SK-N-SH (cell line): ENCODE measurements at regions not wholly inside any gene's neighbourhood (a gene's known extent, or its start where the extent isn't known, plus 50 kb on each side); places are given as distances from the start of the nearest gene placed in this dataset.

Source experiments
- CTCF ChIA-PET: fragments of 300-600, 350-600 bp; formaldehyde crosslinking; extraction: SDS; loops from one replicate; lab custom pipeline; 2021; lab: Yijun Ruan, JAX
- POLR2A ChIA-PET: fragments of 350-600 bp; sonication (Branson Sonifier 250); formaldehyde crosslinking; extraction: SDS; loops from one replicate; lab custom pipeline; 2020; ENCODE audit warnings: antibody characterized with exemption, inconsistent platforms; lab: Yijun Ruan, JAX
- DNase-seq: peaks from one replicate; pipeline ENCODE4 v3.0.0; 2012
- H2AFZ ChIP-seq: fragments of 200-600 bp; sonication (generic); 2 replicates; pipeline ENCODE4 v1.8.1; 2016; ENCODE audit warnings: antibody characterized with exemption, mild to moderate bottlenecking, low read depth
- H3F3A ChIP-seq: fragments of 200-600 bp; sonication (generic); replicated peaks from 2 replicates; pipeline ENCODE3; 2016; ENCODE audit warnings: antibody characterized with exemption, mild to moderate bottlenecking; ENCODE audit not compliant: insufficient read depth
- H3K27ac ChIP-seq, 2 experiments: fragments of 200-500 bp in 1 of 2; fragments of 200-600 bp in 1 of 2; sonication (Bioruptor generic) in 1 of 2; sonication (generic), shearing (Covaris generic) in 1 of 2; 2 replicates each; pipeline versions ENCODE4 v1.5.1 to v1.6.1; 2014 to 2016; ENCODE audit warnings: low read depth in 2 of 2, inconsistent platforms in 1 of 2, low read length in 1 of 2, mild to moderate bottlenecking in 1 of 2, mixed read lengths in 1 of 2
- H3K27me3 ChIP-seq: fragments of 200-600 bp; sonication (generic), shearing (Covaris generic); 2 replicates; pipeline ENCODE4 v1.6.1; 2016; ENCODE audit warnings: mixed run types; ENCODE audit not compliant: insufficient read depth
- H3K36me3 ChIP-seq, 2 experiments: fragments of 200-500 bp in 1 of 2; fragments of 200-600 bp in 1 of 2; sonication (Bioruptor generic) in 1 of 2; sonication (generic) in 1 of 2; replicated peaks in 1 of 2; 2 replicates each; pipeline versions ENCODE3 to v1.5.1; 2014 to 2016; ENCODE audit warnings: low read length in 1 of 2, mild to moderate bottlenecking in 1 of 2; ENCODE audit not compliant: insufficient read depth in 2 of 2, control insufficient read depth in 1 of 2
- H3K4me1 ChIP-seq, 2 experiments: fragments of 200-500 bp in 1 of 2; fragments of 200-600 bp in 1 of 2; sonication (Bioruptor generic) in 1 of 2; sonication (generic), shearing (Covaris generic) in 1 of 2; 2 replicates each; pipeline versions ENCODE4 v1.5.1 to v1.6.1; 2014 to 2016; ENCODE audit warnings: low read depth in 1 of 2, low read length in 1 of 2, mixed run types in 1 of 2; ENCODE audit not compliant: insufficient read depth in 2 of 2, control insufficient read depth in 1 of 2
- H3K4me2 ChIP-seq: fragments of 200-600 bp; sonication (generic), shearing (Covaris generic); 2 replicates; pipeline ENCODE4 v1.6.1; 2017; ENCODE audit warnings: mixed run types
- H3K4me3 ChIP-seq, 2 experiments: fragments of 200-500 bp in 1 of 2; fragments of 200-600 bp in 1 of 2; sonication (Bioruptor generic) in 1 of 2; sonication (generic), shearing (Covaris generic) in 1 of 2; 2 replicates each; pipeline versions ENCODE4 v1.5.1 to v1.8.1; 2014 to 2016; ENCODE audit warnings: low read depth in 2 of 2, inconsistent platforms in 1 of 2, low read length in 1 of 2, mild to moderate bottlenecking in 1 of 2, mixed read lengths in 1 of 2, moderate library complexity in 1 of 2
- H3K79me2 ChIP-seq: fragments of 200-600 bp; sonication (generic); 2 replicates; pipeline ENCODE4 v1.8.1; 2017; ENCODE audit warnings: mild to moderate bottlenecking; ENCODE audit not compliant: insufficient read depth
- H3K9ac ChIP-seq: fragments of 200-600 bp; sonication (generic); 2 replicates; pipeline ENCODE4 v1.6.1; 2017; ENCODE audit warnings: mixed run types
- H3K9me2 ChIP-seq: fragments of 200-600 bp; sonication (generic); 2 replicates; pipeline ENCODE4 v1.6.1; 2017; ENCODE audit warnings: mixed run types
- H3K9me3 ChIP-seq: fragments of 200-600 bp; sonication (generic); 2 replicates; pipeline ENCODE4 v1.6.1; 2017; ENCODE audit warnings: mixed run types, mild to moderate bottlenecking, moderate library complexity
- H4K20me1 ChIP-seq: fragments of 200-600 bp; sonication (generic); 2 replicates; pipeline ENCODE4 v1.6.1; 2017; ENCODE audit warnings: mild to moderate bottlenecking, mixed run types; ENCODE audit not compliant: insufficient read depth
- ELF1 ChIP-seq: IDR thresholded peaks from 2 replicates; pipeline ENCODE4 v1.4.0; 2012
- FOSL2 ChIP-seq: IDR thresholded peaks from 2 replicates; pipeline ENCODE4 v1.4.0; 2012; ENCODE audit warnings: low read depth, mild to moderate bottlenecking, moderate library complexity, borderline replicate concordance
- GABPA ChIP-seq: IDR thresholded peaks from 2 replicates; pipeline ENCODE4 v1.4.0; 2012; ENCODE audit warnings: low read depth, mild to moderate bottlenecking
- GATA2 ChIP-seq: sonication (generic); formaldehyde crosslinking; IDR thresholded peaks from 2 replicates; pipeline ENCODE4 v1.5.0; 2020; ENCODE audit warnings: mild to moderate bottlenecking, missing genetic modification reagents
- JUND ChIP-seq: IDR thresholded peaks from 2 replicates; pipeline ENCODE4 v1.4.0; 2012
- MEF2A ChIP-seq: IDR thresholded peaks from 2 replicates; pipeline ENCODE4 v1.4.0; 2012; ENCODE audit warnings: low read depth, borderline replicate concordance
- RFX5 ChIP-seq: IDR thresholded peaks from 2 replicates; pipeline ENCODE4 v1.6.1; 2012; ENCODE audit warnings: mild to moderate bottlenecking, improper control_type of control experiment, low read length
- RXRA ChIP-seq: IDR thresholded peaks from 2 replicates; pipeline ENCODE4 v1.4.0; 2012; ENCODE audit warnings: low read depth, mild to moderate bottlenecking, borderline replicate concordance
- SIN3A ChIP-seq: IDR thresholded peaks from 2 replicates; pipeline ENCODE4 v1.6.1; 2012; ENCODE audit warnings: low read depth, mild to moderate bottlenecking, low read length, moderate library complexity, borderline replicate concordance
- TAF1 ChIP-seq: IDR thresholded peaks from 2 replicates; pipeline ENCODE4 v1.6.1; 2012; ENCODE audit warnings: low read depth, mild to moderate bottlenecking, low read length, moderate library complexity, borderline replicate concordance
- YY1 ChIP-seq: IDR thresholded peaks from 2 replicates; pipeline ENCODE4 v1.4.0; 2012; ENCODE audit warnings: low read depth, mild to moderate bottlenecking
- WGBS: methylation state at CpG from one replicate; pipeline ENCODE4 v1.1.6; 2017; ENCODE audit warnings: low lambda C conversion rate; 5-methylcytosine and 5-hydroxymethylcytosine counted together
- TF ChIP-seq, protein P1 (sequence below): fragments of 200-600 bp; sonication (generic); IDR thresholded peaks from 2 replicates; pipeline ENCODE4 v1.6.1; 2017; ENCODE audit warnings: antibody characterized with exemption, mild to moderate bottlenecking, moderate library complexity
- TF ChIP-seq, protein P2 (sequence below): IDR thresholded peaks from 2 replicates; pipeline ENCODE4 v1.4.0; 2012; ENCODE audit warnings: low read depth, borderline replicate concordance
- TF ChIP-seq, protein P3 (sequence below): IDR thresholded peaks from 2 replicates; pipeline ENCODE4 v1.6.1; 2012; ENCODE audit warnings: mild to moderate bottlenecking, low read depth, low read length, moderate library complexity
- TF ChIP-seq, protein P4 (sequence below): IDR thresholded peaks from 2 replicates; pipeline ENCODE4; 2012
- TF ChIP-seq, protein P5 (sequence below): fragments of 150-350 bp; IDR thresholded peaks from 2 replicates; pipeline ENCODE4 v1.6.1; 2017; ENCODE audit warnings: antibody characterized with exemption, low read length, low read depth, borderline replicate concordance

DNA sequence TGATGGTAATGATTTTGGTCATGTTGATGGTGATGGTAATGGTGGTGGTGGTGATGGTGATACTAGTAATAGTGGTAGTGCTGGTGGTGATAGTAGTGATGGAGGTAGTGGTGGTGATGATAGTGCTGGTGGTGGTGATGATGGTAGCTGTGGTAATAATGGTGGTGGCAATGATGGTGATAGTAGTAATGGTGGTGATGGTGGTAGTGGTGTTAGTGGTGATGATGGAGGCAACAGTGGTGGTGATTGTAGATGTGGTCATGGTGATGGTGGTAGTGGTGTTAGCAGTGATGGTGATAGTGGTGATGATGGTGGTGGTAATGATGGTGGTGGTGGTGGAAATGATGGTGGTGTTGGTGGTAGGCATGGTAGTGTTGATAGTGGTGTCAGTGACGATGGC lies 127.0 kb upstream of the RPL38 start:
- no peaks in the 10 kb centered on the region for H3K79me2 ChIP-seq

DNA sequence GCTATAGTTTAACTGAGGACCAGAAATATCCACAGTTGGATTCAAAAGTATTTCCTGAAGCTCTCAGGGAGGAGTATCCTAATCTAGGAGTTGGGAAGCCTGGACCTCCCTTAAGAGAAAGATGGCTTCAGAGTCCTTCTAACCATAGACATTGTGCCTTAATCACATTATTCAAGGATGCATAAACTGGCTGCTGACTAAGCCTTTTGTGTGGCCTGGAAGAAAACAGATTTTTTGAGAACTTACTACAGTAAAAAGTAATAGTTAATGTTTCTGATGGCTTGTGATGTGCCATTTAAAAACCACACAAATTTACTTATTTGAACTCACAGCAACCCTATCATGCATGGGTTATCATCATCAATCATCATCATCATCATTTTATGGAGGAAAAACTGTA lies 126.2 kb upstream of the RPL38 start:
- Histone ChIP-seq H2AFZ (no peak overlapping the region), H3K9ac (no peak overlapping the region), H3K27ac (no peak overlapping the region), H3K4me3 (no peak overlapping the region), H3K9me2 (no peaks in the 10 kb centered on the region), H3K4me2 (no peak overlapping the region), H4K20me1 (no peaks in the 10 kb centered on the region), H3K36me3 (no peaks in the 10 kb centered on the region), H3F3A (no peaks in the 10 kb centered on the region), H3K79me2 (no peaks in the 10 kb centered on the region), H3K9me3 (no peaks in the 10 kb centered on the region), H3K4me1 (no peaks in the 10 kb centered on the region), H3K27me3 (no peaks in the 10 kb centered on the region)
- CTCF ChIA-PET, result interaction anchor here (1.0 to 1.6 kb wide), 3 partner anchors 13 to 122 kb away, joined by 3 to 6 read pairs (median 3); no protein-coding TSS in a partner anchor
- TF ChIP-seq YY1 (no peak), FOSL2 (no peak), TAF1 (no peak), MEF2A (no peak), RXRA (no peak), JUND (no peak), SIN3A (no peak), RFX5 (no peak), ELF1 (no peak), GATA2 (no peak)
- TF ChIP-seq, protein P1, sequence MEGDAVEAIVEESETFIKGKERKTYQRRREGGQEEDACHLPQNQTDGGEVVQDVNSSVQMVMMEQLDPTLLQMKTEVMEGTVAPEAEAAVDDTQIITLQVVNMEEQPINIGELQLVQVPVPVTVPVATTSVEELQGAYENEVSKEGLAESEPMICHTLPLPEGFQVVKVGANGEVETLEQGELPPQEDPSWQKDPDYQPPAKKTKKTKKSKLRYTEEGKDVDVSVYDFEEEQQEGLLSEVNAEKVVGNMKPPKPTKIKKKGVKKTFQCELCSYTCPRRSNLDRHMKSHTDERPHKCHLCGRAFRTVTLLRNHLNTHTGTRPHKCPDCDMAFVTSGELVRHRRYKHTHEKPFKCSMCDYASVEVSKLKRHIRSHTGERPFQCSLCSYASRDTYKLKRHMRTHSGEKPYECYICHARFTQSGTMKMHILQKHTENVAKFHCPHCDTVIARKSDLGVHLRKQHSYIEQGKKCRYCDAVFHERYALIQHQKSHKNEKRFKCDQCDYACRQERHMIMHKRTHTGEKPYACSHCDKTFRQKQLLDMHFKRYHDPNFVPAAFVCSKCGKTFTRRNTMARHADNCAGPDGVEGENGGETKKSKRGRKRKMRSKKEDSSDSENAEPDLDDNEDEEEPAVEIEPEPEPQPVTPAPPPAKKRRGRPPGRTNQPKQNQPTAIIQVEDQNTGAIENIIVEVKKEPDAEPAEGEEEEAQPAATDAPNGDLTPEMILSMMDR, result no peak
- TF ChIP-seq, protein P2, sequence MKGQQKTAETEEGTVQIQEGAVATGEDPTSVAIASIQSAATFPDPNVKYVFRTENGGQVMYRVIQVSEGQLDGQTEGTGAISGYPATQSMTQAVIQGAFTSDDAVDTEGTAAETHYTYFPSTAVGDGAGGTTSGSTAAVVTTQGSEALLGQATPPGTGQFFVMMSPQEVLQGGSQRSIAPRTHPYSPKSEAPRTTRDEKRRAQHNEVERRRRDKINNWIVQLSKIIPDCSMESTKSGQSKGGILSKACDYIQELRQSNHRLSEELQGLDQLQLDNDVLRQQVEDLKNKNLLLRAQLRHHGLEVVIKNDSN, result no peak
- TF ChIP-seq, protein P3, sequence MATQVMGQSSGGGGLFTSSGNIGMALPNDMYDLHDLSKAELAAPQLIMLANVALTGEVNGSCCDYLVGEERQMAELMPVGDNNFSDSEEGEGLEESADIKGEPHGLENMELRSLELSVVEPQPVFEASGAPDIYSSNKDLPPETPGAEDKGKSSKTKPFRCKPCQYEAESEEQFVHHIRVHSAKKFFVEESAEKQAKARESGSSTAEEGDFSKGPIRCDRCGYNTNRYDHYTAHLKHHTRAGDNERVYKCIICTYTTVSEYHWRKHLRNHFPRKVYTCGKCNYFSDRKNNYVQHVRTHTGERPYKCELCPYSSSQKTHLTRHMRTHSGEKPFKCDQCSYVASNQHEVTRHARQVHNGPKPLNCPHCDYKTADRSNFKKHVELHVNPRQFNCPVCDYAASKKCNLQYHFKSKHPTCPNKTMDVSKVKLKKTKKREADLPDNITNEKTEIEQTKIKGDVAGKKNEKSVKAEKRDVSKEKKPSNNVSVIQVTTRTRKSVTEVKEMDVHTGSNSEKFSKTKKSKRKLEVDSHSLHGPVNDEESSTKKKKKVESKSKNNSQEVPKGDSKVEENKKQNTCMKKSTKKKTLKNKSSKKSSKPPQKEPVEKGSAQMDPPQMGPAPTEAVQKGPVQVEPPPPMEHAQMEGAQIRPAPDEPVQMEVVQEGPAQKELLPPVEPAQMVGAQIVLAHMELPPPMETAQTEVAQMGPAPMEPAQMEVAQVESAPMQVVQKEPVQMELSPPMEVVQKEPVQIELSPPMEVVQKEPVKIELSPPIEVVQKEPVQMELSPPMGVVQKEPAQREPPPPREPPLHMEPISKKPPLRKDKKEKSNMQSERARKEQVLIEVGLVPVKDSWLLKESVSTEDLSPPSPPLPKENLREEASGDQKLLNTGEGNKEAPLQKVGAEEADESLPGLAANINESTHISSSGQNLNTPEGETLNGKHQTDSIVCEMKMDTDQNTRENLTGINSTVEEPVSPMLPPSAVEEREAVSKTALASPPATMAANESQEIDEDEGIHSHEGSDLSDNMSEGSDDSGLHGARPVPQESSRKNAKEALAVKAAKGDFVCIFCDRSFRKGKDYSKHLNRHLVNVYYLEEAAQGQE, result no peak
- DNase-seq, result no peak
- POLR2A ChIA-PET, result no interaction called here

More for the DNA sequence above, 127.0 kb upstream of the RPL38 start:
- WGBS, result 18% methylated on average over 1 of the region's 1 CpG
- Histone ChIP-seq H3K9me3 (no peaks in the 10 kb centered on the region), H3K36me3 (no peaks in the 10 kb centered on the region), H4K20me1 (no peaks in the 10 kb centered on the region), H2AFZ (no peak overlapping the region), H3K27ac (no peak overlapping the region), H3K4me1 (no peaks in the 10 kb centered on the region), H3K9ac (no peak overlapping the region), H3K9me2 (no peaks in the 10 kb centered on the region), H3F3A (no peaks in the 10 kb centered on the region), H3K27me3 (no peaks in the 10 kb centered on the region), H3K4me2 (no peak overlapping the region), H3K4me3 (no peak overlapping the region)
- ChIA-PET POLR2A (no interaction called here), CTCF (interaction anchor here (1.0 to 1.6 kb wide), 5 partner anchors 13 to 123 kb away, joined by 3 to 6 read pairs (median 3); no protein-coding TSS in a partner anchor)
- TF ChIP-seq TAF1, result no peak
- TF ChIP-seq, protein P4, sequence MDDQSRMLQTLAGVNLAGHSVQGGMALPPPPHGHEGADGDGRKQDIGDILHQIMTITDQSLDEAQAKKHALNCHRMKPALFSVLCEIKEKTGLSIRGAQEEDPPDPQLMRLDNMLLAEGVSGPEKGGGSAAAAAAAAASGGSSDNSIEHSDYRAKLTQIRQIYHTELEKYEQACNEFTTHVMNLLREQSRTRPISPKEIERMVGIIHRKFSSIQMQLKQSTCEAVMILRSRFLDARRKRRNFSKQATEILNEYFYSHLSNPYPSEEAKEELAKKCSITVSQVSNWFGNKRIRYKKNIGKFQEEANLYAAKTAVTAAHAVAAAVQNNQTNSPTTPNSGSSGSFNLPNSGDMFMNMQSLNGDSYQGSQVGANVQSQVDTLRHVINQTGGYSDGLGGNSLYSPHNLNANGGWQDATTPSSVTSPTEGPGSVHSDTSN, result no peak
- no peak for TF ChIP-seq GABPA
- TF ChIP-seq SIN3A, result no peak
- TF ChIP-seq, protein P5, sequence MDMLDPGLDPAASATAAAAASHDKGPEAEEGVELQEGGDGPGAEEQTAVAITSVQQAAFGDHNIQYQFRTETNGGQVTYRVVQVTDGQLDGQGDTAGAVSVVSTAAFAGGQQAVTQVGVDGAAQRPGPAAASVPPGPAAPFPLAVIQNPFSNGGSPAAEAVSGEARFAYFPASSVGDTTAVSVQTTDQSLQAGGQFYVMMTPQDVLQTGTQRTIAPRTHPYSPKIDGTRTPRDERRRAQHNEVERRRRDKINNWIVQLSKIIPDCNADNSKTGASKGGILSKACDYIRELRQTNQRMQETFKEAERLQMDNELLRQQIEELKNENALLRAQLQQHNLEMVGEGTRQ, result no peak
- TF ChIP-seq, protein P2, result no peak
- no peak for DNase-seq
